ENCODE measurements at regions not wholly inside any gene's neighbourhood (a gene's known extent, or its start where the extent isn't known, plus 50 kb on each side); places are given as distances from the start of the nearest gene placed in this dataset.

- H3K27ac Mint-ChIP-seq, result no peak overlapping the region
- H2AFZ ChIP-seq (replicated peaks), result no peak overlapping the region
- H3K4me1 Mint-ChIP-seq, result no peaks in the 10 kb centered on the region
- no peaks in the 10 kb centered on the region for H3K4me1 ChIP-seq
- H3K9me3 Mint-ChIP-seq, result no peaks in the 10 kb centered on the region
- H3K27me3 ChIP-seq, result no peaks in the 10 kb centered on the region
- H3K36me3 ChIP-seq, result no peaks in the 10 kb centered on the region
- H3F3A ChIP-seq (ENCODE audit: low read depth), result no peaks in the 10 kb centered on the region
- H3K4me2 ChIP-seq, result no peak overlapping the region
- no peak overlapping the region for H3K4me3 ChIP-seq
- TF ChIP-seq EZH2phosphoT487 (IDR thresholded peaks at IDR 0.05), result no peak
- TF ChIP-seq CTCF (IDR thresholded peaks at IDR 0.05), result no peak
- no peak for TF ChIP-seq EZH2 (IDR thresholded peaks at IDR 0.05)
- no peak overlapping the region for H3K4me3 Mint-ChIP-seq
- H3K9me3 ChIP-seq (ENCODE audit: low read depth), result no peaks in the 10 kb centered on the region
- no peaks in the 10 kb centered on the region for H3K36me3 Mint-ChIP-seq
- no peak for DNase-seq (ENCODE audit: low spot score)
- H3K9ac ChIP-seq, result no peak overlapping the region
- H3K27ac ChIP-seq, result no peak overlapping the region
- no peaks in the 10 kb centered on the region for H4K20me1 ChIP-seq (ENCODE audit: low read depth)
- no peaks in the 10 kb centered on the region for H3K27me3 Mint-ChIP-seq (ENCODE audit: insufficient read depth, low read depth)
- H3K79me2 ChIP-seq (ENCODE audit: low read depth), result no peaks in the 10 kb centered on the region
Measured at GRCh38 chr1:106603616-106604015, 452.9 kb upstream of the PRMT6 start.

- H3F3A ChIP-seq (ENCODE audit: low read depth), result no peaks in the 10 kb centered on the region
- H3K9me3 Mint-ChIP-seq, result no peaks in the 10 kb centered on the region
Measured at GRCh38 chr1:106608841-106609240, 447.6 kb upstream of the PRMT6 start.

GRCh38 chr1:106613068-106613467 lies 443.4 kb upstream of the PRMT6 start:
- no peaks in the 10 kb centered on the region for H4K20me1 ChIP-seq (ENCODE audit: low read depth)
- no peaks in the 10 kb centered on the region for H3F3A ChIP-seq (ENCODE audit: low read depth)
- no peaks in the 10 kb centered on the region for H3K36me3 ChIP-seq
- H3K27ac ChIP-seq, result no peak overlapping the region
- H3K9ac ChIP-seq, result no peak overlapping the region
- DNase-seq (ENCODE audit: low spot score), result no peak
- H3K4me1 ChIP-seq, result no peaks in the 10 kb centered on the region
- no peak overlapping the region for H3K4me3 ChIP-seq
- H3K9me3 ChIP-seq (ENCODE audit: low read depth), result no peaks in the 10 kb centered on the region
- Mint-ChIP-seq H3K27me3 (ENCODE audit: insufficient read depth, low read depth) (no peaks in the 10 kb centered on the region), H3K36me3 (no peaks in the 10 kb centered on the region), H3K27ac (no peak overlapping the region), H3K4me1 (no peaks in the 10 kb centered on the region), H3K4me3 (no peak overlapping the region), H3K9me3 (no peaks in the 10 kb centered on the region)
- H3K79me2 ChIP-seq (ENCODE audit: low read depth), result no peaks in the 10 kb centered on the region
- no peak overlapping the region for H3K4me2 ChIP-seq
- no peak for TF ChIP-seq CTCF (IDR thresholded peaks at IDR 0.05)
- TF ChIP-seq EZH2phosphoT487 (IDR thresholded peaks at IDR 0.05), result no peak
- TF ChIP-seq EZH2 (IDR thresholded peaks at IDR 0.05), result no peak
- H2AFZ ChIP-seq (replicated peaks), result no peak overlapping the region
- no peaks in the 10 kb centered on the region for H3K27me3 ChIP-seq

More at GRCh38 chr1:106608841-106609240, 447.6 kb upstream of the PRMT6 start:
- Histone ChIP-seq H4K20me1 (ENCODE audit: low read depth) (no peaks in the 10 kb centered on the region), H3K79me2 (ENCODE audit: low read depth) (no peaks in the 10 kb centered on the region), H3K4me1 (no peaks in the 10 kb centered on the region), H3K4me2 (no peak overlapping the region), H3K4me3 (no peak overlapping the region), H2AFZ (replicated peaks) (no peak overlapping the region), H3K27ac (no peak overlapping the region), H3K27me3 (no peaks in the 10 kb centered on the region), H3K9ac (no peak overlapping the region), H3K36me3 (no peaks in the 10 kb centered on the region), H3K9me3 (ENCODE audit: low read depth) (no peaks in the 10 kb centered on the region)
- TF ChIP-seq EZH2 (IDR thresholded peaks at IDR 0.05) (no peak), CTCF (IDR thresholded peaks at IDR 0.05) (no peak), EZH2phosphoT487 (IDR thresholded peaks at IDR 0.05) (no peak)
- no peaks in the 10 kb centered on the region for H3K27me3 Mint-ChIP-seq (ENCODE audit: insufficient read depth, low read depth)
- H3K36me3 Mint-ChIP-seq, result no peaks in the 10 kb centered on the region
- H3K4me1 Mint-ChIP-seq, result no peaks in the 10 kb centered on the region
- H3K27ac Mint-ChIP-seq, result no peak overlapping the region
- no peak overlapping the region for H3K4me3 Mint-ChIP-seq
- DNase-seq (ENCODE audit: low spot score), result no peak
